Upper lobe of left lung (tissue), 6 donors: ENCODE measurements at regions not wholly inside any gene's neighbourhood (a gene's known extent, or its start where the extent isn't known, plus 50 kb on each side); places are given as distances from the start of the nearest gene placed in this dataset.

Experiments
- ATAC-seq, 2 donors: fragments of 200-7000 bp; cut with Tn5 transposase; one replicate each; pipeline ENCODE4 v1.9.1; 2022; ENCODE audit warnings: mild to moderate bottlenecking in 2 of 2, moderate library complexity in 2 of 2; ENCODE audit not compliant: low FRiP score in 2 of 2
- DNase-seq, 2 donors: peaks; one replicate each; pipeline ENCODE4 v3.0.0-alpha.2; 2019 to 2020
- H3K27ac ChIP-seq, 4 donors: fragments of 200-600 bp; sonication (generic); one replicate each; pipeline ENCODE4 v1.5.1; 2016 to 2019
- H3K27me3 ChIP-seq, 4 donors: fragments of 200-600 bp; sonication (generic); one replicate each; pipeline ENCODE4 v1.5.1; 2017 to 2019
- H3K36me3 ChIP-seq, 4 donors: fragments of 200-600 bp; sonication (generic); one replicate each; pipeline ENCODE4 v1.5.1; 2016 to 2019
- H3K4me1 ChIP-seq, 4 donors: fragments of 200-600 bp; sonication (generic); one replicate each; pipeline ENCODE4 v1.5.1; 2018 to 2019
- H3K4me3 ChIP-seq, 4 donors: fragments of 200-600 bp; sonication (generic); one replicate each; pipeline ENCODE4 v1.5.1; 2017 to 2019; ENCODE audit warnings: mild to moderate bottlenecking in 2 of 4, moderate library complexity in 1 of 4
- H3K9me3 ChIP-seq, 4 donors: fragments of 200-600 bp; sonication (generic); one replicate each; pipeline ENCODE4 v1.5.1; 2018 to 2019
- CTCF ChIP-seq, 6 experiments: fragments of 450-650 bp in 4 of 6; fragments of 200-600 bp in 2 of 6; sonication (generic) in 2 of 6; IDR thresholded peaks; one replicate each; pipeline ENCODE4 v1.5.1; 2016 to 2019; ENCODE audit warnings: antibody characterized with exemption in 6 of 6
- EP300 ChIP-seq, 4 donors: sonication (generic); formaldehyde crosslinking; IDR thresholded peaks; one replicate each; pipeline ENCODE4 v1.5.1; 2017; ENCODE audit warnings: antibody characterized with exemption in 4 of 4, control low read depth in 2 of 4
- POLR2A ChIP-seq, 4 donors: fragments of 450-650 bp; IDR thresholded peaks; one replicate each; pipeline ENCODE4 v1.5.1; 2016 to 2017; ENCODE audit warnings: antibody characterized with exemption in 4 of 4, mild to moderate bottlenecking in 2 of 4
- POLR2AphosphoS5 ChIP-seq, 2 donors: sonication (generic); formaldehyde crosslinking; IDR thresholded peaks; one replicate each; pipeline ENCODE4 v1.5.1; 2017; ENCODE audit warnings: antibody characterized with exemption in 2 of 2
- WGBS, 2 donors: methylation state at CpG; one replicate each; pipeline ENCODE4 v1.1.5; 2017 to 2018; 5-methylcytosine and 5-hydroxymethylcytosine counted together
- donor health status: DM: no; HTN: no; CAD: no; lungs with moderate emphysema.
- donor health status: DM: no; HTN: yes; CAD: no; lungs with severe emphysema.

- WGBS, 2 donors: 83% methylated on average over 2 of the region's 2 CpGs
- DNase-seq (no peak), ATAC-seq (no peak)
Measured at GRCh38 chr20:48467622-48468021, 360.2 kb downstream of the PREX1 start.

DNA sequence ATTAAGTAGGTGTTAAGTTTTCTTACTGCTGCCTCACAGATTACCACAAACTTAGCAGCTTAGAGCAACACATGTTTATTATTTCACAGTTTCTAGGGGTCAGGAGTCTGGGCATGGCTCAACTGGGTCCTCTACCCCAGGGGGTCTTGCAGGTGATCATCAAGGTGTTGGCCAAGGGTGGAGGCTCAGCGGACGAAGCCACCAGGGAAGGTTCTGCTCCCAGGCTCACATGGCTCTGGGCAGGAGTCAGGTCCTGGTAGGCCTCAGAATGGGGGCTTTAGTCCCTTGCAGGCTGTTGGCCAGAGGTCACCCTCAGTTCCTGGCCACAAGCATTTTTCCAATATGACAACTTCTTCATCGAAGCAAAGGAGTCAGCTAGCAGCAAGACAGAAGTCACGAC, 362.5 kb downstream of the PREX1 start:
- Histone ChIP-seq H3K36me3 (no peaks in the 10 kb centered on the region), H3K27me3 (no peaks in the 10 kb centered on the region), H3K4me3 (no peak overlapping the region), H3K4me1 (no peaks in the 10 kb centered on the region), H3K9me3 (no peaks in the 10 kb centered on the region), H3K27ac (no peak overlapping the region)
- 88 to 93% methylated on average over 3 to 4 of the region's 4 CpGs for WGBS, 2 donors
- ATAC-seq (no peak), DNase-seq (no peak)
- TF ChIP-seq CTCF (IDR thresholded peaks at IDR 0.05) (no peak), POLR2A (IDR thresholded peaks at IDR 0.05) (no peak), EP300 (IDR thresholded peaks at IDR 0.05) (no peak), POLR2AphosphoS5 (IDR thresholded peaks at IDR 0.05) (no peak)

More at GRCh38 chr20:48467622-48468021, 360.2 kb downstream of the PREX1 start:
- no peak for TF ChIP-seq CTCF (IDR thresholded peaks at IDR 0.05)
- TF ChIP-seq POLR2AphosphoS5 (IDR thresholded peaks at IDR 0.05): no peak
- no peak for TF ChIP-seq EP300 (IDR thresholded peaks at IDR 0.05)
- no peak for TF ChIP-seq POLR2A (IDR thresholded peaks at IDR 0.05)
- no peaks in the 10 kb centered on the region for H3K27me3 ChIP-seq
- no peaks in the 10 kb centered on the region for H3K9me3 ChIP-seq
- H3K27ac ChIP-seq: no peak overlapping the region
- H3K4me3 ChIP-seq: no peak overlapping the region
- no peaks in the 10 kb centered on the region for H3K36me3 ChIP-seq
- no peaks in the 10 kb centered on the region for H3K4me1 ChIP-seq

DNA sequence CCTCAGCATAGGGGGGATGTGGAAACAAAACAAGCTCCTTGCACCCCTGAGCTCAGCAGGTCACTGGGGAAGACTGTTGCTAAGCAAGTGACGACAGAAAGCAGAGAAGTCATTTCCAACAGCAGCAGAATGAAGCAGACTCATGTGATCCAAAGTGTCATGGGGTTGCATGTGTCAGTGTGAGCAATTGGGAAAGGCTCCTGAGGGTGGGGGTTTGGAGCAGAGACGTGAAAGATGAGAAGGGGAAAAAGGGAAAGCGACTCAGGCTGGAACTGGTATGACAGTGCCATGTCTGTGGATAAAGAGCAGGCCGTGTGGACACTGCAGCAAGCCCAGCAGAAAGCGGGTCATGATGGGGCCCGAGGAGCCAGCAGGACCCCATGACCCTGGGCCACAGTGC, 363.9 kb downstream of the PREX1 start:
- ATAC-seq: peak in 1 of 2 donors; percentile 45
- Histone ChIP-seq H3K27me3 (no peaks in the 10 kb centered on the region), H3K4me1 (no peaks in the 10 kb centered on the region), H3K9me3 (no peaks in the 10 kb centered on the region), H3K27ac (no peak overlapping the region), H3K36me3 (no peaks in the 10 kb centered on the region), H3K4me3 (no peak overlapping the region)
- 60 to 69% methylated on average over 6 of the region's 6 CpGs for WGBS, 2 donors
- TF ChIP-seq POLR2AphosphoS5 (IDR thresholded peaks at IDR 0.05) (no peak), CTCF (IDR thresholded peaks at IDR 0.05) (no peak), EP300 (IDR thresholded peaks at IDR 0.05) (no peak)
- DNase-seq: no peak

DNA sequence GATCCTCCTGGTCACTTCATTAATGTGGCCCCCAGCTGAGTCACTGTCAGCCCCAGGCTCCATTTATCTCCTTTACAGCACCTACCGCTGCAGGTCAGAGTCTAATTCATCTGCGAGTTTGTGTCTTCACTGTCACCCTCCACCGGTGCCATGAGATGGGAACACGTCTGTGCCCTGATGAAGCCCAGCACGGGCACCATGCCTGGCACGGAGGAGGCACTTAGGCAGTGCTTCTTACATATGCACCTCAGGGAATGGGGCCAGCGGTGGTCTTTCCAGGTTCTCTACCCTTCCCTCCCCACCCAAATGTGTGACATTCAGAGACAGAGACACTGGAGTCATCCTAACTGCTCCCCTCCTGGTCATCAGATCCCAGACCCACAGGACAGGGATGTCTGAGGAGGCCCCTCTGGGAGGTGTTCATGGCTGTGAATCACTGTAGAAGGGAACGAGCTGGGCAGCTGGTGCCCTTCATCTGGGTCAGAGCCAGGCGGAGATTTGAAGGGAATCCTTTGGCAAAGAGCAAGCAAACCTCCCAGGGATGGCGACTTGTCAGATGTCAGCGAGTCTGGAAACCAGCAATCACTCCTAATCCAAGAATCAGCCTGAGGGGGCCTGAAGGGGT, 364.6 kb downstream of the PREX1 start:
- H3K27ac ChIP-seq: no peak overlapping the region
- TF ChIP-seq CTCF (IDR thresholded peaks at IDR 0.05) (no peak), POLR2AphosphoS5 (IDR thresholded peaks at IDR 0.05) (no peak), POLR2A (IDR thresholded peaks at IDR 0.05) (no peak), EP300 (IDR thresholded peaks at IDR 0.05) (no peak)
- DNase-seq: no peak
- no peaks in the 10 kb centered on the region for H3K27me3 ChIP-seq
- no peak for ATAC-seq
- 74 to 82% methylated on average over 9 to 11 of the region's 11 CpGs for WGBS, 2 donors
- H3K9me3 ChIP-seq: no peaks in the 10 kb centered on the region
- H3K36me3 ChIP-seq: no peaks in the 10 kb centered on the region
- H3K4me3 ChIP-seq: no peak overlapping the region
- no peaks in the 10 kb centered on the region for H3K4me1 ChIP-seq

DNA sequence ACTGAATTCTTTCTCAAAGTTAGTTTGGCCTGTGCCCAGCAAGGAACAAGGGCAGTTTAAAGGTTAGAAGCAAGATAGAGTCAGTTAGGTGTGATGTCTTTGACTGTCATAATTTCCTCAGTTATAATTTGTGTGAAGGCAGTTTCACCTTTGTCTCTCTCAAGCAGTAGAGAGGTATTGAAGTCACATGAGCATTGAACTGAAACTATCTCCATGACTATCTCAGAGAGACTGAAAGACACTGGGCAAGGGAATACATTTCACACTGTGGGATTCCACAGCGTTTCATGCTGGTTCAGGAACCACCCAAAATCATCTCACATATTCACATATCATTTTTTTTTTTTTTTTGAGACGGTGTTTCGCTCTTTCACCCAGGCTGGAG, 366.1 kb downstream of the PREX1 start:
- 81 to 90% methylated on average over 3 of the region's 3 CpGs for WGBS, 2 donors
- Histone ChIP-seq H3K9me3 (no peaks in the 10 kb centered on the region), H3K36me3 (no peaks in the 10 kb centered on the region), H3K27ac (no peak overlapping the region), H3K4me1 (no peaks in the 10 kb centered on the region), H3K4me3 (no peak overlapping the region), H3K27me3 (no peaks in the 10 kb centered on the region)
- DNase-seq (no peak), ATAC-seq (no peak)
- TF ChIP-seq EP300 (IDR thresholded peaks at IDR 0.05) (no peak), POLR2AphosphoS5 (IDR thresholded peaks at IDR 0.05) (no peak), CTCF (IDR thresholded peaks at IDR 0.05) (no peak), POLR2A (IDR thresholded peaks at IDR 0.05) (no peak)
